H1 (cell line): ENCODE measurements at regions not wholly inside any gene's neighbourhood (a gene's known extent, or its start where the extent isn't known, plus 50 kb on each side); places are given as distances from the start of the nearest gene placed in this dataset.

Experiments used
- CTCF ChIA-PET: fragments of 300-600 bp; sonication (Branson Sonifier 250); formaldehyde crosslinking; loops from one replicate; lab custom pipeline; 2021; ENCODE audit not compliant: partially characterized antibody; lab: Charles Lee
- POLR2A ChIA-PET: fragments of 300-600 bp; sonication (Branson Sonifier 250); formaldehyde crosslinking; loops from one replicate; lab custom pipeline; 2021; ENCODE audit warnings: inconsistent platforms; ENCODE audit not compliant: partially characterized antibody; lab: Charles Lee
- DNase-seq, 2 experiments: peaks; one replicate each; pipeline versions ENCODE4 v3.0.0 to v3.0.0-alpha.2; 2010 to 2022; ENCODE audit warnings: low spot score in 2 of 2, low read depth in 1 of 2, mixed read lengths in 1 of 2
- FAIRE-seq: peaks from 2 replicates; lab custom pipeline; 2011; peaks lifted over from hg19 to GRCh38; lab: Jason Lieb, UNC
- H2AFZ ChIP-seq: 2 replicates; pipeline ENCODE4 v1.8.1; 2012; ENCODE audit warnings: low read length, inconsistent platforms
- H2AK5ac ChIP-seq: 2 replicates; pipeline ENCODE4 v1.6.1; 2013; ENCODE audit warnings: low read depth, low read length
- H2BK120ac ChIP-seq: replicated peaks from 2 replicates; pipeline ENCODE3; 2013; ENCODE audit warnings: low read depth, low read length, inconsistent platforms
- H2BK12ac ChIP-seq: 2 replicates; pipeline ENCODE4 v1.6.1; 2013; ENCODE audit warnings: low read depth, low read length
- H2BK15ac ChIP-seq: 2 replicates; pipeline ENCODE4 v1.6.1; 2013; ENCODE audit warnings: low read length
- H2BK20ac ChIP-seq: 2 replicates; pipeline ENCODE4 v1.6.1; 2013; ENCODE audit warnings: low read length
- H2BK5ac ChIP-seq: 2 replicates; pipeline ENCODE4 v1.6.1; 2013; ENCODE audit warnings: low read depth, low read length
- H3K14ac ChIP-seq: 2 replicates; pipeline ENCODE4 v1.6.1; 2013; ENCODE audit warnings: inconsistent platforms; ENCODE audit not compliant: insufficient read length
- H3K18ac ChIP-seq: 2 replicates; pipeline ENCODE4 v1.6.1; 2013; ENCODE audit warnings: low read length; ENCODE audit errors: extremely low read depth
- H3K23ac ChIP-seq: 2 replicates; pipeline ENCODE4 v1.6.1; 2013; ENCODE audit warnings: inconsistent platforms; ENCODE audit not compliant: insufficient read length
- H3K23me2 ChIP-seq: 2 replicates; pipeline ENCODE4 v1.6.1; 2013; ENCODE audit warnings: low read depth, low read length
- H3K27ac ChIP-seq: 2 replicates; pipeline ENCODE4 v1.6.1; 2011; ENCODE audit warnings: low read depth, low read length, inconsistent platforms
- H3K27me3 ChIP-seq, 4 experiments: replicated peaks in 1 of 4; 1 replicate in 1 of 4; 2 replicates in 3 of 4; pipeline versions ENCODE4 v1.6.1 to v1.8.1; 2011 to 2013; ENCODE audit warnings: low read length in 3 of 4, mild to moderate bottlenecking in 3 of 4, inconsistent platforms in 2 of 4, mixed read lengths in 2 of 4, moderate library complexity in 1 of 4; ENCODE audit not compliant: control insufficient read depth in 3 of 4, insufficient read depth in 3 of 4; ENCODE audit errors: extremely low read depth in 1 of 4
- H3K36me3 ChIP-seq, 4 experiments: 2 replicates each; pipeline versions ENCODE4 v1.6.1 to v1.8.1; 2011 to 2013; ENCODE audit warnings: mild to moderate bottlenecking in 4 of 4, low read length in 3 of 4, moderate library complexity in 2 of 4, control low read depth in 1 of 4, inconsistent platforms in 1 of 4; ENCODE audit not compliant: insufficient read depth in 4 of 4, control insufficient read depth in 2 of 4
- H3K4ac ChIP-seq: replicated peaks from 2 replicates; pipeline ENCODE3; 2013; ENCODE audit warnings: low read length, low read depth, mixed read lengths, inconsistent platforms; ENCODE audit not compliant: insufficient read length
- H3K4me1 ChIP-seq, 4 experiments: replicated peaks in 1 of 4; 1 replicate in 1 of 4; 2 replicates in 3 of 4; pipeline versions ENCODE4 v1.6.1 to v1.8.1; 2011 to 2013; ENCODE audit warnings: low read length in 3 of 4, inconsistent platforms in 2 of 4, mixed read lengths in 1 of 4; ENCODE audit not compliant: insufficient read depth in 4 of 4, control insufficient read depth in 3 of 4
- H3K4me2 ChIP-seq, 2 experiments: 2 replicates each; pipeline versions ENCODE4 v1.6.1 to v1.8.1; 2011 to 2013; ENCODE audit warnings: low read depth in 2 of 2, low read length in 2 of 2, control low read depth in 1 of 2, inconsistent platforms in 1 of 2, mild to moderate bottlenecking in 1 of 2; ENCODE audit not compliant: insufficient read depth in 1 of 2
- H3K4me3 ChIP-seq, 4 experiments: fragments of 200-600, 300-600 bp in 1 of 4; sonication (generic), shearing (Covaris generic), sonication (Bioruptor Twin) in 1 of 4; 2 replicates each; pipeline versions ENCODE4 v1.5.1 to v1.8.1; 2011 to 2016; ENCODE audit warnings: low read length in 4 of 4, low read depth in 3 of 4, control low read depth in 2 of 4, inconsistent platforms in 2 of 4, mild to moderate bottlenecking in 2 of 4, mixed read lengths in 1 of 4, moderate library complexity in 1 of 4; ENCODE audit not compliant: insufficient read depth in 2 of 4; ENCODE audit errors: extremely low read depth in 1 of 4
- H3K56ac ChIP-seq: replicated peaks from 2 replicates; pipeline ENCODE3; 2013; ENCODE audit warnings: low read depth, mild to moderate bottlenecking, mixed read lengths, low read length, inconsistent platforms; ENCODE audit not compliant: insufficient read length
- H3K79me1 ChIP-seq: 2 replicates; pipeline ENCODE4 v1.6.1; 2013; ENCODE audit warnings: low read depth, low read length, control low read depth
- H3K79me2 ChIP-seq, 2 experiments: 2 replicates each; pipeline versions ENCODE4 v1.6.1 to v1.8.1; 2012 to 2013; ENCODE audit warnings: low read length in 2 of 2, mild to moderate bottlenecking in 2 of 2, inconsistent platforms in 1 of 2; ENCODE audit not compliant: insufficient read depth in 2 of 2, control insufficient read depth in 1 of 2
- H3K9ac ChIP-seq, 4 experiments: replicated peaks in 1 of 4; 1 replicate in 1 of 4; 2 replicates in 3 of 4; pipeline versions ENCODE4 v1.6.1 to v1.8.1; 2011 to 2013; ENCODE audit warnings: low read depth in 3 of 4, low read length in 3 of 4, control low read depth in 2 of 4, mild to moderate bottlenecking in 2 of 4, moderate library complexity in 2 of 4, inconsistent platforms in 1 of 4; ENCODE audit errors: extremely low read depth in 1 of 4
- H3K9me3 ChIP-seq, 2 experiments: 2 replicates each; pipeline versions ENCODE4 v1.6.1 to v1.8.1; 2012 to 2013; ENCODE audit warnings: mild to moderate bottlenecking in 2 of 2, moderate library complexity in 2 of 2, control low read depth in 1 of 2, inconsistent platforms in 1 of 2, low read depth in 1 of 2, low read length in 1 of 2, mixed read lengths in 1 of 2; ENCODE audit not compliant: insufficient read depth in 2 of 2
- H4K20me1 ChIP-seq, 2 experiments: replicated peaks in 1 of 2; 2 replicates each; pipeline versions ENCODE3 to v1.8.1; 2011 to 2013; ENCODE audit warnings: inconsistent platforms in 2 of 2, low read length in 2 of 2, mild to moderate bottlenecking in 1 of 2; ENCODE audit not compliant: insufficient read depth in 2 of 2, control insufficient read depth in 1 of 2
- H4K5ac ChIP-seq: 2 replicates; pipeline ENCODE4 v1.6.1; 2013; ENCODE audit warnings: low read length, low read depth, mixed read lengths, inconsistent platforms; ENCODE audit not compliant: insufficient read length
- H4K8ac ChIP-seq: 2 replicates; pipeline ENCODE4 v1.8.0; 2013; ENCODE audit warnings: mild to moderate bottlenecking, moderate library complexity, low read length, inconsistent platforms; ENCODE audit not compliant: insufficient read depth; ENCODE audit errors: extremely low read depth
- H4K91ac ChIP-seq: replicated peaks from 2 replicates; pipeline ENCODE3; 2013; ENCODE audit warnings: low read length, mixed read lengths, inconsistent platforms; ENCODE audit not compliant: insufficient read length
- PHF8 ChIP-seq: fragments of 200-600 bp; sonication (generic); conservative IDR thresholded peaks from 2 replicates; pipeline ENCODE4 v1.7.1; 2012; ENCODE audit warnings: low read depth, mild to moderate bottlenecking, inconsistent platforms, low read length, moderate library complexity
- USF2 ChIP-seq: IDR thresholded peaks from 2 replicates; pipeline ENCODE4 v1.6.1; 2011; ENCODE audit warnings: low read length, improper control_type of control experiment
- ZNF274 ChIP-seq: IDR thresholded peaks from 2 replicates; pipeline ENCODE4 v1.7.0; 2012; ENCODE audit warnings: low read length, borderline replicate concordance; ENCODE audit errors: extremely low read depth
- WGBS, 2 experiments: shearing (Covaris generic) in 1 of 2; methylation state at CpG; one replicate each; pipeline versions ENCODE4 v1.1.6 to v1.1.7; 2013 to 2015; ENCODE audit warnings: low lambda C conversion rate in 2 of 2, mixed read lengths in 2 of 2, inconsistent platforms in 1 of 2, low coverage in 1 of 2, missing lambda C conversion rate in 1 of 2; ENCODE audit not compliant: insufficient replicate concordance in 2 of 2, insufficient coverage in 1 of 2, insufficient read length in 1 of 2; ENCODE audit errors: extremely low coverage in 1 of 2, missing lambda C conversion rate in 1 of 2; 5-methylcytosine and 5-hydroxymethylcytosine counted together

- TF ChIP-seq USF2 (no peak), ZNF274 (no peak), PHF8 (no peak)
- Histone ChIP-seq H2BK15ac (no peak overlapping the region), H3K56ac (no peak overlapping the region), H3K9ac (no peak overlapping the region), H3K23me2 (no peaks in the 10 kb centered on the region), H3K4me3 (no peak overlapping the region), H4K20me1 (no peaks in the 10 kb centered on the region), H3K4ac (no peak overlapping the region), H2BK20ac (no peak overlapping the region), H3K27ac (no peak overlapping the region), H3K9me3 (peaks cover 0 to 3% of the 10 kb centered on the region in 2 experiments; a peak in 1 of 4 replicates), H3K23ac (no peak overlapping the region), H4K5ac (no peak overlapping the region), H2BK12ac (no peak overlapping the region), H3K79me1 (no peaks in the 10 kb centered on the region), H3K4me1 (no peaks in the 10 kb centered on the region), H2BK120ac (no peak overlapping the region), H4K91ac (no peak overlapping the region), H3K27me3 (no peaks in the 10 kb centered on the region), H2AK5ac (no peak overlapping the region), H3K14ac (no peak overlapping the region), H2AFZ (no peak overlapping the region), H3K36me3 (no peaks in the 10 kb centered on the region), H3K4me2 (no peak overlapping the region), H4K8ac (no peak overlapping the region), H3K18ac (no peak overlapping the region), H2BK5ac (no peak overlapping the region), H3K79me2 (no peaks in the 10 kb centered on the region)
- ChIA-PET CTCF (no interaction called here), POLR2A (no interaction called here)
- 98% methylated on average over 2 of the region's 2 CpGs; no CpG with 5 or more reads in 1 of the 2 experiments for WGBS, 2 experiments
- FAIRE-seq = no peak
- DNase-seq = no peak
Observed at GRCh38 chr5:23132231-23132630, 279.1 kb upstream of the CDH12 start.
